ENCODE measurements at regions not wholly inside any gene's neighbourhood (a gene's known extent, or its start where the extent isn't known, plus 50 kb on each side); places are given as distances from the start of the nearest gene placed in this dataset.

DNA sequence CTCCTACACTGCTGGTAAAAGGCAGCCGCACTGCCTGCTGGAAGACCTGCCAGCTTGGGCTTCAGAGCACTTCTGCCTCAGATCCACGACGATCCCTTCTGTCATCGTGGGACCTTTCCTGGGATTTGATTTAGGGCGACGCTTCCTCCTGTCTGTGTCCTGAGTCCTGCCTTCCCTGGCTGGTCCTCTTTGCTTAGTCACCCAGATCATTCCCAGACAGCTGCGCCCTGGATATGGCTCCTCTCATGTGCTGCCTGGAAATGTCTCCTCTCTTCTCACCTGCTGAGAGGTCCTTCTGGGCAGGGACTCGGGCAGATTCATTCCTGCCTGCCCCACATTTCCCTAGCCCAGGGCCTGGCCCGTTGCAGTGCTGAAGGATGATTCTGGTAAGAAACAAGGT, 72.4 kb upstream of the POU3F1 start:
- Histone ChIP-seq H3K9me3 (ENCODE audit: insufficient read depth, low read length) (no peaks in the 10 kb centered on the region), H3F3A (ENCODE audit: insufficient read depth) (no peaks in the 10 kb centered on the region), H3K4me3 (ENCODE audit: insufficient read depth, low read length, poor library complexity, severe bottlenecking) (no peak overlapping the region), H4K20me1 (ENCODE audit: low read depth, low read length) (no peaks in the 10 kb centered on the region), H3K27ac (ENCODE audit: low read depth, low read length) (no peak overlapping the region), H3K9me2 (replicated peaks; ENCODE audit: insufficient read depth, low read length) (no peaks in the 10 kb centered on the region), H3K9ac (ENCODE audit: low read length) (no peak overlapping the region), H3K79me2 (ENCODE audit: insufficient read depth, low read length) (no peaks in the 10 kb centered on the region), H3K4me2 (ENCODE audit: low read depth, low read length, poor library complexity, severe bottlenecking) (no peak overlapping the region), H3K27me3 (ENCODE audit: low read length) (no peaks in the 10 kb centered on the region), H2AFZ (ENCODE audit: low read depth, low read length, severe bottlenecking) (no peak overlapping the region), H3K36me3 (ENCODE audit: low read length) (no peaks in the 10 kb centered on the region)
- no peak for TF ChIP-seq EZH2phosphoT487 (conservative IDR thresholded peaks at IDR 0.05; ENCODE audit: low read length)
- TF ChIP-seq, protein P1, sequence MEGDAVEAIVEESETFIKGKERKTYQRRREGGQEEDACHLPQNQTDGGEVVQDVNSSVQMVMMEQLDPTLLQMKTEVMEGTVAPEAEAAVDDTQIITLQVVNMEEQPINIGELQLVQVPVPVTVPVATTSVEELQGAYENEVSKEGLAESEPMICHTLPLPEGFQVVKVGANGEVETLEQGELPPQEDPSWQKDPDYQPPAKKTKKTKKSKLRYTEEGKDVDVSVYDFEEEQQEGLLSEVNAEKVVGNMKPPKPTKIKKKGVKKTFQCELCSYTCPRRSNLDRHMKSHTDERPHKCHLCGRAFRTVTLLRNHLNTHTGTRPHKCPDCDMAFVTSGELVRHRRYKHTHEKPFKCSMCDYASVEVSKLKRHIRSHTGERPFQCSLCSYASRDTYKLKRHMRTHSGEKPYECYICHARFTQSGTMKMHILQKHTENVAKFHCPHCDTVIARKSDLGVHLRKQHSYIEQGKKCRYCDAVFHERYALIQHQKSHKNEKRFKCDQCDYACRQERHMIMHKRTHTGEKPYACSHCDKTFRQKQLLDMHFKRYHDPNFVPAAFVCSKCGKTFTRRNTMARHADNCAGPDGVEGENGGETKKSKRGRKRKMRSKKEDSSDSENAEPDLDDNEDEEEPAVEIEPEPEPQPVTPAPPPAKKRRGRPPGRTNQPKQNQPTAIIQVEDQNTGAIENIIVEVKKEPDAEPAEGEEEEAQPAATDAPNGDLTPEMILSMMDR (IDR thresholded peaks at IDR 0.05; ENCODE audit: insufficient read depth, low read length, poor library complexity, severe bottlenecking) = no peak

DNA sequence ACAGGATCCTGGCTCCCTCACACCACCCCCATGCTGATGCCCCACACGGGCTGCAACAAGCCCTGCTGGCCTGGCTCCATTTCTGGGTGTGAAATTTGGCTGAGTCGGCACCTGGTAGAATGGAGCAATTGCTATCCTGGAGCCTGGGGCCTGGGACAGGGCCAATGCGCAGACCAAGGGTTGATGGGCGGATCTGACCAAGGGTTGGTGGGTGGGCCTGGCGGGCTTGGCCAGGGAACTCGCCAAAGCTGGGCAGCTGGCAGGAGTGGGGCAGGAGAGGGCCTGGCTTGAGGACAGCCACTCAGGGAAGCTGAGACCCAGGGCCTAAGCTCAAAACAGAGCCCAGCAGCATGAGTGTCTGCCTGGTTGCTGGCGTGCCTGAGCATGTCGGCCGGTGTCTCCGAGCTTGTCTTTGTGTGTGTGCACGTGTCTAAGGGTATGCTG, 70.9 kb upstream of the POU3F1 start:
- H2AFZ ChIP-seq (ENCODE audit: low read depth, low read length, severe bottlenecking) = no peak overlapping the region
- no peak overlapping the region for H3K9ac ChIP-seq (ENCODE audit: low read length)
- no peaks in the 10 kb centered on the region for H3K36me3 ChIP-seq (ENCODE audit: low read length)
- no peaks in the 10 kb centered on the region for H4K20me1 ChIP-seq (ENCODE audit: low read depth, low read length)
- H3K27me3 ChIP-seq (ENCODE audit: low read length) = no peaks in the 10 kb centered on the region
- no peaks in the 10 kb centered on the region for H3K79me2 ChIP-seq (ENCODE audit: insufficient read depth, low read length)
- no peaks in the 10 kb centered on the region for H3K9me3 ChIP-seq (ENCODE audit: insufficient read depth, low read length)
- no peaks in the 10 kb centered on the region for H3F3A ChIP-seq (ENCODE audit: insufficient read depth)
- no peak overlapping the region for H3K4me2 ChIP-seq (ENCODE audit: low read depth, low read length, poor library complexity, severe bottlenecking)
- H3K27ac ChIP-seq (ENCODE audit: low read depth, low read length) = no peak overlapping the region
- H3K9me2 ChIP-seq (replicated peaks; ENCODE audit: insufficient read depth, low read length) = no peaks in the 10 kb centered on the region
- TF ChIP-seq, protein P1 (IDR thresholded peaks at IDR 0.05; ENCODE audit: insufficient read depth, low read length, poor library complexity, severe bottlenecking) = no peak
- no peak for TF ChIP-seq EZH2phosphoT487 (conservative IDR thresholded peaks at IDR 0.05; ENCODE audit: low read length)
- H3K4me3 ChIP-seq (ENCODE audit: insufficient read depth, low read length, poor library complexity, severe bottlenecking) = no peak overlapping the region

DNA sequence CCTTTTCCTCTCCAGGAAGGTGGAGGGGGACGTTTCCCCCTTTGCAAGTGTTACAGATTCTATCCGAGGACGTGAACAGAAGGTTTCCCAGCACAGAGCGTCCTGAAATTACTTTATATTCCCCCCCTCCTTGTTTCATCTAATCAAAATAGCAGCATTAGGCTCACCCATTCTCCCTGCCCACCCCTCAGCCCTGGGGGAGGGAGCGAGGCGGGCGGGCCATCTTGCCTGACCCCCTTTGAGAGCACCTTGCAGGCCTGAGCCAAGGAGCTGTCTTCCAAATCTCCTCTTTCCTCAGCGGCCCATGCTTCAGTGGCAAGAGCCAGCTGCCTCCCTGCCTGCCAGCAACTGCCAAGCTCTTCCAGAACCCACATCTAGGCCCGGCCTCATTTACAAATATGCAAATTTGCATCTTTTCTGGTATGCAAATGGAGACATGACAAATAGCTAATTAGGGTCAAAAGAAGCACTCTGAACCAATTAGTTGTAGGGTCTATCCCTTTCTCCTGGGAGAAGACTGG, 69.1 kb upstream of the POU3F1 start:
- no peak overlapping the region for H2AFZ ChIP-seq (ENCODE audit: low read depth, low read length, severe bottlenecking)
- no peaks in the 10 kb centered on the region for H3K27me3 ChIP-seq (ENCODE audit: low read length)
- no peak overlapping the region for H3K4me2 ChIP-seq (ENCODE audit: low read depth, low read length, poor library complexity, severe bottlenecking)
- H4K20me1 ChIP-seq (ENCODE audit: low read depth, low read length) = no peaks in the 10 kb centered on the region
- no peak overlapping the region for H3K27ac ChIP-seq (ENCODE audit: low read depth, low read length)
- no peaks in the 10 kb centered on the region for H3K9me2 ChIP-seq (replicated peaks; ENCODE audit: insufficient read depth, low read length)
- H3K79me2 ChIP-seq (ENCODE audit: insufficient read depth, low read length) = no peaks in the 10 kb centered on the region
- H3K9me3 ChIP-seq (ENCODE audit: insufficient read depth, low read length) = no peaks in the 10 kb centered on the region
- no peaks in the 10 kb centered on the region for H3F3A ChIP-seq (ENCODE audit: insufficient read depth)
- H3K9ac ChIP-seq (ENCODE audit: low read length) = no peak overlapping the region
- TF ChIP-seq, protein P1 (IDR thresholded peaks at IDR 0.05; ENCODE audit: insufficient read depth, low read length, poor library complexity, severe bottlenecking) = no peak
- TF ChIP-seq EZH2phosphoT487 (conservative IDR thresholded peaks at IDR 0.05; ENCODE audit: low read length) = no peak
- H3K4me3 ChIP-seq (ENCODE audit: insufficient read depth, low read length, poor library complexity, severe bottlenecking) = no peak overlapping the region
- no peaks in the 10 kb centered on the region for H3K36me3 ChIP-seq (ENCODE audit: low read length)
